H1 (cell line): ENCODE measurements at regions not wholly inside any gene's neighbourhood (a gene's known extent, or its start where the extent isn't known, plus 50 kb on each side); places are given as distances from the start of the nearest gene placed in this dataset.

ENCODE experiments used
- CTCF ChIA-PET: fragments of 300-600 bp; sonication (Branson Sonifier 250); formaldehyde crosslinking; loops from one replicate; lab custom pipeline; 2021; ENCODE audit not compliant: partially characterized antibody; lab: Charles Lee
- POLR2A ChIA-PET: fragments of 300-600 bp; sonication (Branson Sonifier 250); formaldehyde crosslinking; loops from one replicate; lab custom pipeline; 2021; ENCODE audit warnings: inconsistent platforms; ENCODE audit not compliant: partially characterized antibody; lab: Charles Lee
- DNase-seq, 2 experiments: peaks; one replicate each; pipeline versions ENCODE4 v3.0.0 to v3.0.0-alpha.2; 2010 to 2022; ENCODE audit warnings: low spot score in 2 of 2, low read depth in 1 of 2, mixed read lengths in 1 of 2
- FAIRE-seq: peaks from 2 replicates; lab custom pipeline; 2011; peaks lifted over from hg19 to GRCh38; lab: Jason Lieb, UNC
- H2AFZ ChIP-seq: 2 replicates; pipeline ENCODE4 v1.8.1; 2012; ENCODE audit warnings: low read length, inconsistent platforms
- H2AK5ac ChIP-seq: 2 replicates; pipeline ENCODE4 v1.6.1; 2013; ENCODE audit warnings: low read depth, low read length
- H2BK120ac ChIP-seq: replicated peaks from 2 replicates; pipeline ENCODE3; 2013; ENCODE audit warnings: low read depth, low read length, inconsistent platforms
- H2BK12ac ChIP-seq: 2 replicates; pipeline ENCODE4 v1.6.1; 2013; ENCODE audit warnings: low read depth, low read length
- H2BK15ac ChIP-seq: 2 replicates; pipeline ENCODE4 v1.6.1; 2013; ENCODE audit warnings: low read length
- H2BK20ac ChIP-seq: 2 replicates; pipeline ENCODE4 v1.6.1; 2013; ENCODE audit warnings: low read length
- H2BK5ac ChIP-seq: 2 replicates; pipeline ENCODE4 v1.6.1; 2013; ENCODE audit warnings: low read depth, low read length
- H3K14ac ChIP-seq: 2 replicates; pipeline ENCODE4 v1.6.1; 2013; ENCODE audit warnings: inconsistent platforms; ENCODE audit not compliant: insufficient read length
- H3K18ac ChIP-seq: 2 replicates; pipeline ENCODE4 v1.6.1; 2013; ENCODE audit warnings: low read length; ENCODE audit errors: extremely low read depth
- H3K23ac ChIP-seq: 2 replicates; pipeline ENCODE4 v1.6.1; 2013; ENCODE audit warnings: inconsistent platforms; ENCODE audit not compliant: insufficient read length
- H3K23me2 ChIP-seq: 2 replicates; pipeline ENCODE4 v1.6.1; 2013; ENCODE audit warnings: low read depth, low read length
- H3K27ac ChIP-seq: 2 replicates; pipeline ENCODE4 v1.6.1; 2011; ENCODE audit warnings: low read depth, low read length, inconsistent platforms
- H3K27me3 ChIP-seq, 4 experiments: replicated peaks in 1 of 4; 1 replicate in 1 of 4; 2 replicates in 3 of 4; pipeline versions ENCODE4 v1.6.1 to v1.8.1; 2011 to 2013; ENCODE audit warnings: low read length in 3 of 4, mild to moderate bottlenecking in 3 of 4, inconsistent platforms in 2 of 4, mixed read lengths in 2 of 4, moderate library complexity in 1 of 4; ENCODE audit not compliant: control insufficient read depth in 3 of 4, insufficient read depth in 3 of 4; ENCODE audit errors: extremely low read depth in 1 of 4
- H3K36me3 ChIP-seq, 4 experiments: 2 replicates each; pipeline versions ENCODE4 v1.6.1 to v1.8.1; 2011 to 2013; ENCODE audit warnings: mild to moderate bottlenecking in 4 of 4, low read length in 3 of 4, moderate library complexity in 2 of 4, control low read depth in 1 of 4, inconsistent platforms in 1 of 4; ENCODE audit not compliant: insufficient read depth in 4 of 4, control insufficient read depth in 2 of 4
- H3K4ac ChIP-seq: replicated peaks from 2 replicates; pipeline ENCODE3; 2013; ENCODE audit warnings: low read length, low read depth, mixed read lengths, inconsistent platforms; ENCODE audit not compliant: insufficient read length
- H3K4me1 ChIP-seq, 4 experiments: replicated peaks in 1 of 4; 1 replicate in 1 of 4; 2 replicates in 3 of 4; pipeline versions ENCODE4 v1.6.1 to v1.8.1; 2011 to 2013; ENCODE audit warnings: low read length in 3 of 4, inconsistent platforms in 2 of 4, mixed read lengths in 1 of 4; ENCODE audit not compliant: insufficient read depth in 4 of 4, control insufficient read depth in 3 of 4
- H3K4me2 ChIP-seq, 2 experiments: 2 replicates each; pipeline versions ENCODE4 v1.6.1 to v1.8.1; 2011 to 2013; ENCODE audit warnings: low read depth in 2 of 2, low read length in 2 of 2, control low read depth in 1 of 2, inconsistent platforms in 1 of 2, mild to moderate bottlenecking in 1 of 2; ENCODE audit not compliant: insufficient read depth in 1 of 2
- H3K4me3 ChIP-seq, 4 experiments: fragments of 200-600, 300-600 bp in 1 of 4; sonication (generic), shearing (Covaris generic), sonication (Bioruptor Twin) in 1 of 4; 2 replicates each; pipeline versions ENCODE4 v1.5.1 to v1.8.1; 2011 to 2016; ENCODE audit warnings: low read length in 4 of 4, low read depth in 3 of 4, control low read depth in 2 of 4, inconsistent platforms in 2 of 4, mild to moderate bottlenecking in 2 of 4, mixed read lengths in 1 of 4, moderate library complexity in 1 of 4; ENCODE audit not compliant: insufficient read depth in 2 of 4; ENCODE audit errors: extremely low read depth in 1 of 4
- H3K56ac ChIP-seq: replicated peaks from 2 replicates; pipeline ENCODE3; 2013; ENCODE audit warnings: low read depth, mild to moderate bottlenecking, mixed read lengths, low read length, inconsistent platforms; ENCODE audit not compliant: insufficient read length
- H3K79me1 ChIP-seq: 2 replicates; pipeline ENCODE4 v1.6.1; 2013; ENCODE audit warnings: low read depth, low read length, control low read depth
- H3K79me2 ChIP-seq, 2 experiments: 2 replicates each; pipeline versions ENCODE4 v1.6.1 to v1.8.1; 2012 to 2013; ENCODE audit warnings: low read length in 2 of 2, mild to moderate bottlenecking in 2 of 2, inconsistent platforms in 1 of 2; ENCODE audit not compliant: insufficient read depth in 2 of 2, control insufficient read depth in 1 of 2
- H3K9ac ChIP-seq, 4 experiments: replicated peaks in 1 of 4; 1 replicate in 1 of 4; 2 replicates in 3 of 4; pipeline versions ENCODE4 v1.6.1 to v1.8.1; 2011 to 2013; ENCODE audit warnings: low read depth in 3 of 4, low read length in 3 of 4, control low read depth in 2 of 4, mild to moderate bottlenecking in 2 of 4, moderate library complexity in 2 of 4, inconsistent platforms in 1 of 4; ENCODE audit errors: extremely low read depth in 1 of 4
- H3K9me3 ChIP-seq, 2 experiments: 2 replicates each; pipeline versions ENCODE4 v1.6.1 to v1.8.1; 2012 to 2013; ENCODE audit warnings: mild to moderate bottlenecking in 2 of 2, moderate library complexity in 2 of 2, control low read depth in 1 of 2, inconsistent platforms in 1 of 2, low read depth in 1 of 2, low read length in 1 of 2, mixed read lengths in 1 of 2; ENCODE audit not compliant: insufficient read depth in 2 of 2
- H4K20me1 ChIP-seq, 2 experiments: replicated peaks in 1 of 2; 2 replicates each; pipeline versions ENCODE3 to v1.8.1; 2011 to 2013; ENCODE audit warnings: inconsistent platforms in 2 of 2, low read length in 2 of 2, mild to moderate bottlenecking in 1 of 2; ENCODE audit not compliant: insufficient read depth in 2 of 2, control insufficient read depth in 1 of 2
- H4K5ac ChIP-seq: 2 replicates; pipeline ENCODE4 v1.6.1; 2013; ENCODE audit warnings: low read length, low read depth, mixed read lengths, inconsistent platforms; ENCODE audit not compliant: insufficient read length
- H4K8ac ChIP-seq: 2 replicates; pipeline ENCODE4 v1.8.0; 2013; ENCODE audit warnings: mild to moderate bottlenecking, moderate library complexity, low read length, inconsistent platforms; ENCODE audit not compliant: insufficient read depth; ENCODE audit errors: extremely low read depth
- H4K91ac ChIP-seq: replicated peaks from 2 replicates; pipeline ENCODE3; 2013; ENCODE audit warnings: low read length, mixed read lengths, inconsistent platforms; ENCODE audit not compliant: insufficient read length
- CHD1 ChIP-seq: IDR thresholded peaks from 2 replicates; pipeline ENCODE4 v1.6.1; 2012; ENCODE audit warnings: low read depth, low read length, improper control_type of control experiment
- SP1 ChIP-seq: IDR thresholded peaks from 2 replicates; pipeline ENCODE4 v1.6.1; 2011; ENCODE audit warnings: low read depth, low read length
- USF2 ChIP-seq: IDR thresholded peaks from 2 replicates; pipeline ENCODE4 v1.6.1; 2011; ENCODE audit warnings: low read length, improper control_type of control experiment
- ZNF274 ChIP-seq: IDR thresholded peaks from 2 replicates; pipeline ENCODE4 v1.7.0; 2012; ENCODE audit warnings: low read length, borderline replicate concordance; ENCODE audit errors: extremely low read depth
- WGBS, 2 experiments: shearing (Covaris generic) in 1 of 2; methylation state at CpG; one replicate each; pipeline versions ENCODE4 v1.1.6 to v1.1.7; 2013 to 2015; ENCODE audit warnings: low lambda C conversion rate in 2 of 2, mixed read lengths in 2 of 2, inconsistent platforms in 1 of 2, low coverage in 1 of 2, missing lambda C conversion rate in 1 of 2; ENCODE audit not compliant: insufficient replicate concordance in 2 of 2, insufficient coverage in 1 of 2, insufficient read length in 1 of 2; ENCODE audit errors: extremely low coverage in 1 of 2, missing lambda C conversion rate in 1 of 2; 5-methylcytosine and 5-hydroxymethylcytosine counted together

GRCh38 chr18:44067186-44067585, 613.5 kb upstream of the SETBP1 start:
- H2BK5ac ChIP-seq, result no peak overlapping the region
- CTCF ChIA-PET, result no interaction called here
- H3K4me2 ChIP-seq, result no peak overlapping the region
- H2BK20ac ChIP-seq, result no peak overlapping the region
- no peaks in the 10 kb centered on the region for H3K23me2 ChIP-seq
- no peak overlapping the region for H3K18ac ChIP-seq
- no peak overlapping the region for H2AFZ ChIP-seq
- POLR2A ChIA-PET, result no interaction called here
- H3K27ac ChIP-seq, result no peak overlapping the region
- H3K9me3 ChIP-seq, result no peaks in the 10 kb centered on the region
- no peak overlapping the region for H3K4me3 ChIP-seq
- FAIRE-seq (no peak), DNase-seq (no peak)
- H2BK12ac ChIP-seq, result no peak overlapping the region
- H3K9ac ChIP-seq, result no peak overlapping the region
- no peak overlapping the region for H3K23ac ChIP-seq
- H3K36me3 ChIP-seq, result no peaks in the 10 kb centered on the region
- H3K4ac ChIP-seq, result no peak overlapping the region
- H3K79me1 ChIP-seq, result no peaks in the 10 kb centered on the region
- no peak overlapping the region for H2BK120ac ChIP-seq
- H4K91ac ChIP-seq, result no peak overlapping the region
- H4K20me1 ChIP-seq, result no peaks in the 10 kb centered on the region
- 95% methylated on average over 2 of the region's 2 CpGs; no CpG with 5 or more reads in 1 of the 2 experiments for WGBS, 2 experiments
- no peaks in the 10 kb centered on the region for H3K27me3 ChIP-seq
- no peak overlapping the region for H4K8ac ChIP-seq
- H3K56ac ChIP-seq, result no peak overlapping the region
- no peak overlapping the region for H2BK15ac ChIP-seq
- H3K79me2 ChIP-seq, result no peaks in the 10 kb centered on the region
- H4K5ac ChIP-seq, result no peak overlapping the region
- H2AK5ac ChIP-seq, result no peak overlapping the region
- no peaks in the 10 kb centered on the region for H3K4me1 ChIP-seq
- H3K14ac ChIP-seq, result no peak overlapping the region
- TF ChIP-seq SP1 (no peak), CHD1 (no peak), ZNF274 (no peak), USF2 (no peak)
